ENCODE measurements at regions not wholly inside any gene's neighbourhood (a gene's known extent, or its start where the extent isn't known, plus 50 kb on each side); places are given as distances from the start of the nearest gene placed in this dataset.
"Not testable (repeated sequence)": the region's sequence is repeated elsewhere in the genome, so short reads cannot be mapped to it uniquely, and the experiment has no call there.

- not testable (repeated sequence) for TF ChIP-seq CTCF (IDR thresholded peaks at IDR 0.05; ENCODE audit: low read length); EZH2 (IDR thresholded peaks at IDR 0.05; ENCODE audit: borderline replicate concordance, low read length)
Observed at GRCh38 chr7:145697412-145698107, 419.0 kb upstream of the CNTNAP2 start.

Data from OCI-LY1 (cell line).